ENCODE measurements at regions not wholly inside any gene's neighbourhood (a gene's known extent, or its start where the extent isn't known, plus 50 kb on each side); places are given as distances from the start of the nearest gene placed in this dataset.

DNA sequence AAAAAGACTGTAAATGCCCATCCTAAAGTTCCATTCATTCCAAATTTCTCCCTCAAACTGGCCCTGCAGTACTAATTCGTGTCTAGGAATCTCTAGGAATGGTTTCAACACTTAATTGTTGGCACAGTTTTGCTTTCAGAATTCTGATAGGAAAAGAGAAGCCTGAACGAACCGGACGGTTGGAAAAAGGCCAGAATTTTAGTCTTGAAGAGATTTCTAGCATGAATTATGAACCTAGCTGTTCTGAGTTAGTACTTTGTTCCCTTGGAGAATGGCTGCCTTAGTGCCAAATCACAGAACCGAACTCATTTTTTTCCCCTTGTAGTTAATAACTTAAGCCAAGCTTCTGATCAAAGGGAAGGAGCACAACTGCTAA is 262.6 kb downstream of the ADAMTS20 start:
- Histone ChIP-seq H3K27ac (ENCODE audit: low read depth in 1 of 2, low read length in 2 of 2) (no peak overlapping the region), H3K9ac (ENCODE audit: insufficient read depth, low read length, poor library complexity, severe bottlenecking) (no peak overlapping the region), H3K4me3 (replicated peaks in 1 of 3; ENCODE audit: low read depth in 2 of 3, low read length in 3 of 3) (no peak overlapping the region), H3K36me3 (replicated peaks in 1 of 2; ENCODE audit: control insufficient read depth in 1 of 2, insufficient read depth in 2 of 2, low read length in 2 of 2) (no peaks in the 10 kb centered on the region), H3K4me2 (replicated peaks; ENCODE audit: extremely low read depth, low read length, poor library complexity, severe bottlenecking) (no peak overlapping the region), H3K4me1 (ENCODE audit: control insufficient read depth in 1 of 2, insufficient read depth in 2 of 2, low read length in 2 of 2) (no peaks in the 10 kb centered on the region), H3K79me2 (ENCODE audit: insufficient read depth, low read length) (no peaks in the 10 kb centered on the region), H3K27me3 (ENCODE audit: control insufficient read depth in 2 of 2, insufficient read depth in 2 of 2, low read length in 2 of 2) (no peaks in the 10 kb centered on the region), H3K9me3 (replicated peaks in 1 of 2; ENCODE audit: control insufficient read depth in 1 of 2, insufficient read depth in 1 of 2, low read length in 2 of 2) (no peaks in the 10 kb centered on the region), H4K20me1 (ENCODE audit: insufficient read depth, low read length) (no peaks in the 10 kb centered on the region), H2AFZ (ENCODE audit: insufficient read depth, low read depth, low read length, poor library complexity, severe bottlenecking) (no peak overlapping the region)
- Mint-ChIP-seq H3K36me3 (no peaks in the 10 kb centered on the region), H3K27me3 (ENCODE audit: low read depth in 3 of 3) (peaks cover 0 to 5% (median 0%) of the 10 kb centered on the region in 3 donors), H3K27ac (no peak overlapping the region), H3K4me3 (no peak overlapping the region), H3K9me3 (no peaks in the 10 kb centered on the region), H3K4me1 (no peaks in the 10 kb centered on the region)
- 86% methylated on average over 3 of the region's 5 CpGs for WGBS (ENCODE audit: insufficient coverage)
- no peak for DNase-seq
- intact Hi-C loops (cut with micrococcal nuclease) = no loop called here
- TF ChIP-seq, protein P1, sequence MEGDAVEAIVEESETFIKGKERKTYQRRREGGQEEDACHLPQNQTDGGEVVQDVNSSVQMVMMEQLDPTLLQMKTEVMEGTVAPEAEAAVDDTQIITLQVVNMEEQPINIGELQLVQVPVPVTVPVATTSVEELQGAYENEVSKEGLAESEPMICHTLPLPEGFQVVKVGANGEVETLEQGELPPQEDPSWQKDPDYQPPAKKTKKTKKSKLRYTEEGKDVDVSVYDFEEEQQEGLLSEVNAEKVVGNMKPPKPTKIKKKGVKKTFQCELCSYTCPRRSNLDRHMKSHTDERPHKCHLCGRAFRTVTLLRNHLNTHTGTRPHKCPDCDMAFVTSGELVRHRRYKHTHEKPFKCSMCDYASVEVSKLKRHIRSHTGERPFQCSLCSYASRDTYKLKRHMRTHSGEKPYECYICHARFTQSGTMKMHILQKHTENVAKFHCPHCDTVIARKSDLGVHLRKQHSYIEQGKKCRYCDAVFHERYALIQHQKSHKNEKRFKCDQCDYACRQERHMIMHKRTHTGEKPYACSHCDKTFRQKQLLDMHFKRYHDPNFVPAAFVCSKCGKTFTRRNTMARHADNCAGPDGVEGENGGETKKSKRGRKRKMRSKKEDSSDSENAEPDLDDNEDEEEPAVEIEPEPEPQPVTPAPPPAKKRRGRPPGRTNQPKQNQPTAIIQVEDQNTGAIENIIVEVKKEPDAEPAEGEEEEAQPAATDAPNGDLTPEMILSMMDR (IDR thresholded peaks at IDR 0.05) = no peak

DNA sequence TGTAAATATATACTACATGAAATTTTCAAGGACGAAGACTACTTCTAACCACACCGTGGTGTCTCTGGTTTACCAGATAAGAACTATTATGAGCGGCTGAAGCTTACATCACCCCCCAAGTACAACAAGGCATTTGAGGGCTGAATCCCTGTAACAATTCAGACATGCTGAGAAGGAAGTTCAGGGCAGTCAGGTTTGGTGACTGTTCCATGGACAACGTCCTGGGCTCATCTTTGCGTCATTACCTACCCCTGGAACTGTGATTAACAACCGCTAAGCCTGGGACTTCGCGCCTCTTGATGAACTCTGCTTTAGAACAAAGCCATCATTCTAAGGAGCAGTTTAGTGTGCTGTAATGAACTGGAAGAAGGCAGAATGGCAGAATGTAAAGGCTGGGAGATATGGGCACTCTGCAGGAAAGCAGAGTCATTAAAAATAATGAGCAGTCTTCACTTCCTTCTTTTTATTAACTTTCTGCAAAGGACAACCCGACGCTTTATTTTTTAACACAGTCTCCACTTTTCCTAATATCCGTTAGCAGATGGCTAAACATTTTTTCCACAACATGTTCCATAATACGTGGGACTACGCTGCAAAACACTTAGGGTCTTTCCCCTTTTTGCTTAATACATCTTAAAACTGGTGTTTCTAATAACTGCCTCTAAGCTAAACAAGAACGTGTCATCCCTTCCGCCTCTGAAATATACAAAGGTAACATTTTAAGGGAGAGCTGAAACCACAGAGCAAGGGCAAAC is 263.2 kb downstream of the ADAMTS20 start:
- Histone ChIP-seq H3K27me3 (ENCODE audit: control insufficient read depth in 2 of 2, insufficient read depth in 2 of 2, low read length in 2 of 2) (no peaks in the 10 kb centered on the region), H3K27ac (ENCODE audit: low read depth in 1 of 2, low read length in 2 of 2) (no peak overlapping the region), H3K79me2 (ENCODE audit: insufficient read depth, low read length) (no peaks in the 10 kb centered on the region), H3K4me1 (ENCODE audit: control insufficient read depth in 1 of 2, insufficient read depth in 2 of 2, low read length in 2 of 2) (no peaks in the 10 kb centered on the region), H3K4me2 (replicated peaks; ENCODE audit: extremely low read depth, low read length, poor library complexity, severe bottlenecking) (no peak overlapping the region), H2AFZ (ENCODE audit: insufficient read depth, low read depth, low read length, poor library complexity, severe bottlenecking) (no peak overlapping the region), H3K36me3 (replicated peaks in 1 of 2; ENCODE audit: control insufficient read depth in 1 of 2, insufficient read depth in 2 of 2, low read length in 2 of 2) (no peaks in the 10 kb centered on the region), H3K4me3 (replicated peaks in 1 of 3; ENCODE audit: low read depth in 2 of 3, low read length in 3 of 3) (no peak overlapping the region), H3K9ac (ENCODE audit: insufficient read depth, low read length, poor library complexity, severe bottlenecking) (no peak overlapping the region), H3K9me3 (replicated peaks in 1 of 2; ENCODE audit: control insufficient read depth in 1 of 2, insufficient read depth in 1 of 2, low read length in 2 of 2) (no peaks in the 10 kb centered on the region), H4K20me1 (ENCODE audit: insufficient read depth, low read length) (no peaks in the 10 kb centered on the region)
- H3K27me3 Mint-ChIP-seq (ENCODE audit: low read depth in 3 of 3) = peaks cover 0 to 5% (median 0%) of the 10 kb centered on the region in 3 donors
- TF ChIP-seq, protein P1 (IDR thresholded peaks at IDR 0.05) = no peak
- DNase-seq = no peak
- H3K9me3 Mint-ChIP-seq = no peaks in the 10 kb centered on the region
- no peak overlapping the region for H3K4me3 Mint-ChIP-seq
- H3K27ac Mint-ChIP-seq = peak overlapping the region in 1 of 7 donors; percentile 57
- intact Hi-C loops (cut with micrococcal nuclease) = no loop called here
- no peaks in the 10 kb centered on the region for H3K36me3 Mint-ChIP-seq
- WGBS (ENCODE audit: insufficient coverage) = 69% methylated on average over 8 of the region's 15 CpGs
- H3K4me1 Mint-ChIP-seq = no peaks in the 10 kb centered on the region
